ENCODE measurements at regions not wholly inside any gene's neighbourhood (a gene's known extent, or its start where the extent isn't known, plus 50 kb on each side); places are given as distances from the start of the nearest gene placed in this dataset.

GRCh38 chr13:47317356-47317755 lies 420.5 kb upstream of the HTR2A start:
- TF ChIP-seq, protein P1, sequence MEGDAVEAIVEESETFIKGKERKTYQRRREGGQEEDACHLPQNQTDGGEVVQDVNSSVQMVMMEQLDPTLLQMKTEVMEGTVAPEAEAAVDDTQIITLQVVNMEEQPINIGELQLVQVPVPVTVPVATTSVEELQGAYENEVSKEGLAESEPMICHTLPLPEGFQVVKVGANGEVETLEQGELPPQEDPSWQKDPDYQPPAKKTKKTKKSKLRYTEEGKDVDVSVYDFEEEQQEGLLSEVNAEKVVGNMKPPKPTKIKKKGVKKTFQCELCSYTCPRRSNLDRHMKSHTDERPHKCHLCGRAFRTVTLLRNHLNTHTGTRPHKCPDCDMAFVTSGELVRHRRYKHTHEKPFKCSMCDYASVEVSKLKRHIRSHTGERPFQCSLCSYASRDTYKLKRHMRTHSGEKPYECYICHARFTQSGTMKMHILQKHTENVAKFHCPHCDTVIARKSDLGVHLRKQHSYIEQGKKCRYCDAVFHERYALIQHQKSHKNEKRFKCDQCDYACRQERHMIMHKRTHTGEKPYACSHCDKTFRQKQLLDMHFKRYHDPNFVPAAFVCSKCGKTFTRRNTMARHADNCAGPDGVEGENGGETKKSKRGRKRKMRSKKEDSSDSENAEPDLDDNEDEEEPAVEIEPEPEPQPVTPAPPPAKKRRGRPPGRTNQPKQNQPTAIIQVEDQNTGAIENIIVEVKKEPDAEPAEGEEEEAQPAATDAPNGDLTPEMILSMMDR (IDR thresholded peaks at IDR 0.05), result no peak
- no peak for TF ChIP-seq POLR2A (IDR thresholded peaks at IDR 0.05)

All from sigmoid colon (tissue), 3 donors.